BJ (cell line): ENCODE measurements at regions not wholly inside any gene's neighbourhood (a gene's known extent, or its start where the extent isn't known, plus 50 kb on each side); places are given as distances from the start of the nearest gene placed in this dataset.
"Not testable (repeated sequence)": the region's sequence is repeated elsewhere in the genome, so short reads cannot be mapped to it uniquely, and the experiment has no call there.

Experiments
- CTCF ChIA-PET: fragments of 350-600 bp; formaldehyde crosslinking; extraction: SDS; loops from one replicate; lab custom pipeline; 2021; ENCODE audit warnings: antibody characterized with exemption, inconsistent platforms; lab: Yijun Ruan, JAX
- POLR2A ChIA-PET: fragments of 300-600 bp; sonication (Branson Sonifier 250); formaldehyde crosslinking; extraction: SDS; loops from one replicate; lab custom pipeline; 2021; ENCODE audit warnings: antibody characterized with exemption; lab: Charles Lee
- DNase-seq: peaks from one replicate; pipeline ENCODE4 v3.0.0-alpha.2; 2011; ENCODE audit warnings: low read depth
- H3K27me3 ChIP-seq: 2 replicates; pipeline ENCODE4 v1.6.0; 2011; ENCODE audit warnings: low read length; ENCODE audit not compliant: control insufficient read depth, insufficient read depth
- H3K36me3 ChIP-seq: 2 replicates; pipeline ENCODE4 v1.5.1; 2011; ENCODE audit warnings: low read length; ENCODE audit not compliant: control insufficient read depth, insufficient read depth
- H3K4me3 ChIP-seq: 2 replicates; pipeline ENCODE4 v1.5.1; 2011; ENCODE audit warnings: low read depth, mild to moderate bottlenecking, control low read depth, low read length
- TF ChIP-seq, protein P1 (sequence below): IDR thresholded peaks from 2 replicates; pipeline ENCODE4 v1.5.1; 2011; ENCODE audit warnings: low read depth, mild to moderate bottlenecking, control low read depth, inconsistent platforms, low read length, moderate library complexity; ENCODE audit not compliant: insufficient read depth

DNA sequence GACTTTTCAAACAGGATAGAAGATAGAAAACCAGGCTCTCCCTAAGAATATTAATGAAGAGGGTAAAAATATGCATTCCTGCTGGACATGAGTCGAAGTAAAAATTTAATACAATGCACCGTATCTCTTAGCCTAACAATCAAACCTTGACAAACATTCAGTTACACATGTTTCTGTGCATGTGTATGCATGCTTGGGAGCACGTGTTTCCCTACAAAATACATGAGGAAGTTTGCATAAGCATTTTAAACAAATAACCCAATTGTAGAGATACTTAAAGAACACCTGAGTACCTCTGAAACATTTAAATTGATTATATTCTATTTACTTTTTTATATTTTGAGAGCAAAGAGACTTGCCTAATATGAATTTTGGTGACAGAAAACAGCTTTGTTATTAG lies 1763.7 kb upstream of the SEL1L start:
- ChIA-PET POLR2A (no interaction called here), CTCF (no interaction called here)
- no peaks in the 10 kb centered on the region for H3K36me3 ChIP-seq
- H3K27me3 ChIP-seq, result no peaks in the 10 kb centered on the region
- DNase-seq, result no peak
- TF ChIP-seq, protein P1, sequence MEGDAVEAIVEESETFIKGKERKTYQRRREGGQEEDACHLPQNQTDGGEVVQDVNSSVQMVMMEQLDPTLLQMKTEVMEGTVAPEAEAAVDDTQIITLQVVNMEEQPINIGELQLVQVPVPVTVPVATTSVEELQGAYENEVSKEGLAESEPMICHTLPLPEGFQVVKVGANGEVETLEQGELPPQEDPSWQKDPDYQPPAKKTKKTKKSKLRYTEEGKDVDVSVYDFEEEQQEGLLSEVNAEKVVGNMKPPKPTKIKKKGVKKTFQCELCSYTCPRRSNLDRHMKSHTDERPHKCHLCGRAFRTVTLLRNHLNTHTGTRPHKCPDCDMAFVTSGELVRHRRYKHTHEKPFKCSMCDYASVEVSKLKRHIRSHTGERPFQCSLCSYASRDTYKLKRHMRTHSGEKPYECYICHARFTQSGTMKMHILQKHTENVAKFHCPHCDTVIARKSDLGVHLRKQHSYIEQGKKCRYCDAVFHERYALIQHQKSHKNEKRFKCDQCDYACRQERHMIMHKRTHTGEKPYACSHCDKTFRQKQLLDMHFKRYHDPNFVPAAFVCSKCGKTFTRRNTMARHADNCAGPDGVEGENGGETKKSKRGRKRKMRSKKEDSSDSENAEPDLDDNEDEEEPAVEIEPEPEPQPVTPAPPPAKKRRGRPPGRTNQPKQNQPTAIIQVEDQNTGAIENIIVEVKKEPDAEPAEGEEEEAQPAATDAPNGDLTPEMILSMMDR, result no peak
- no peak overlapping the region for H3K4me3 ChIP-seq

DNA sequence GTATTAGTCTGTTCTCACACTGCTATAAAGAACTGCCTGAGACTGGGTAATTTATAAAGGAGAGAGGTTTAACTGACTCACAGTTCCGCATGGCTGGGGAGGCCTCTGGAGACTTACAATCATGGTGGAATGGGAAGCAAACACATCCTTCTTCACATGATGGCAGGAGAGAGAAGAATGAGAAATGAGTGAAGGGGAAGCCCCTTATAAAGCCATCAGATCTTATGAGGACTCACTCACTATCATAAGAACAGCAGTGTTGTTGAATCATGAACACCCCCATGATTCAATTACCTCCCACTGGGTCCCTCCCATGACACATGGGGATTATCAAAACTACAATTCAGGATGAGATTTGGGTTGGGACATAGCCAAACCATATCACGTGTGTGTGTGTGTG lies 1764.4 kb upstream of the SEL1L start:
- H3K36me3 ChIP-seq, DNase-seq, H3K27me3 ChIP-seq, POLR2A ChIA-PET, H3K4me3 ChIP-seq: not testable (repeated sequence)
- CTCF ChIA-PET, result interaction anchor here (3.3 kb wide), 1 partner anchor 165 kb away, joined by 41 read pairs; no protein-coding TSS in a partner anchor

DNA sequence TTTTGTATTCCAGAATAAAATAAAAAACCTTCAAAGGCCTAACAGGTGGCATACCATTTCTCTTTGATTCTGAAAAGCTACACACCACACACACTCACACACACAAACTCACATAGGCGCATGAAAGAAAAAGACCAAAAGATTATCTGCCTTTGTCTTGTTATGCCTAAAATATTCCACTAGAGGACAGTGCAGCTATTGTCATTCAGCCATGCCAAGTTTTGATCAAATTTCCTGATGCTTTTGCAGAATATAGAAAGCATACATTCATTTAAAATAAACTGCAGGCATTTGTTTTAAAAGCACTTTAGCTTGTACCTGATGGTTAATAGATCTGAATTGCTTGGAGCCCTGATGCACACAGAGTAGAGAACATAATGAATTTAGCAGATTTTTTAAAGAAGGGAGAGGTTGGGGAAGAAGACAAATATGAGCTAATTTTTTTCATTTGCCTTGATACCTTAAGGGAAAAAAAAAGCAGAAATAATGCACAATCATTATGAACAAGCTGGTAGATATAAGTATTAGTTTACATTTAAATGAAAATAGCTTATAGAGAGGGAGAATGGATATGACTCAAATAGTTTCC lies 1766.9 kb upstream of the SEL1L start:
- Histone ChIP-seq H3K27me3 (no peaks in the 10 kb centered on the region), H3K4me3 (no peak overlapping the region), H3K36me3 (no peaks in the 10 kb centered on the region)
- DNase-seq, result no peak
- ChIA-PET POLR2A (interaction anchor here (0.6 kb wide), 1 partner anchor 182 kb away, joined by 3 read pairs; no protein-coding TSS in a partner anchor), CTCF (interaction anchor here (0.7 to 3.3 kb wide), 14 partner anchors 9 to 377 kb away, joined by 3 to 41 read pairs (median 5); no protein-coding TSS in a partner anchor)
- TF ChIP-seq, protein P1, result peak; percentile 91

DNA sequence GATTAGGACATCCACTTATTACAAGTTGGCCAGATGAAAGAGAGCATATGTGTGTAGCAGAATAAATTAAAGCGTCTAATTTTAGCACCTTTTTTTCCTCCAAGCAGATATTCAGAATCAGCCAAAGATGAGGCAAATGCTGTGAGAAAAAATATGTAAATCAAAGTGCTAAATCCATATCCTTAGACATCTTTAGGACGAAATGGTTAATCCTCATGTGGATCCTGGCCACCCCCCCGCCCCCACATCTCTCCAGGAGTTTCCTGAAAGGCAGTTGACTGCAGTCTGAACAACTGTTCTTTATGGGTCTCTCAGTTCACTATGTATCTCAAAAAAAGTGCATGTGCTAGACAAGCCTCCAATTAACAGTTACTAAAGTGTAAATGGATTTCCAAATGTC lies 1768.1 kb upstream of the SEL1L start:
- TF ChIP-seq, protein P1, result no peak
- no peak for DNase-seq
- Histone ChIP-seq H3K36me3 (no peaks in the 10 kb centered on the region), H3K4me3 (no peak overlapping the region), H3K27me3 (no peaks in the 10 kb centered on the region)
- ChIA-PET POLR2A (no interaction called here), CTCF (no interaction called here)

DNA sequence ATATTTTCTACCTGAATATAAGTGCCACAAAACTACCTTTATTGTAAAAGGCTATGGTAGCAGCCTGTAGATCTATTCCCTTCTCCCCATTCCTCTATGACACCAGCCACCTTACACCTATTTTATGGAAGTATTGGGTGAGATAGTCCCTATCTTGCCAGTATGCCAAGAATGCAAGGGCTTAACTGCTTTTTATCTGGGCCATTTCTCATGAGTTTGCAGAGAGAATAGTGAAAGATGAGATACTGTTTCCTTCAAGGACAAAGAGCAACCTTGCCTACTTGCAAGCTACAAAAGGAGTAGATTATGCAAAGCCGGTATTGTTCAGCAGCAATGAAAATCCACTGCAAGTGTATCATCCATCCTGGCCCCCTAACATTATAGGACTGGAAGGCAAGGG lies 1775.6 kb upstream of the SEL1L start:
- H3K27me3 ChIP-seq, result no peaks in the 10 kb centered on the region
- POLR2A ChIA-PET, result no interaction called here
- H3K4me3 ChIP-seq, result no peak overlapping the region
- DNase-seq, result no peak
- TF ChIP-seq, protein P1, result no peak
- CTCF ChIA-PET, result no interaction called here
- H3K36me3 ChIP-seq, result no peaks in the 10 kb centered on the region

DNA sequence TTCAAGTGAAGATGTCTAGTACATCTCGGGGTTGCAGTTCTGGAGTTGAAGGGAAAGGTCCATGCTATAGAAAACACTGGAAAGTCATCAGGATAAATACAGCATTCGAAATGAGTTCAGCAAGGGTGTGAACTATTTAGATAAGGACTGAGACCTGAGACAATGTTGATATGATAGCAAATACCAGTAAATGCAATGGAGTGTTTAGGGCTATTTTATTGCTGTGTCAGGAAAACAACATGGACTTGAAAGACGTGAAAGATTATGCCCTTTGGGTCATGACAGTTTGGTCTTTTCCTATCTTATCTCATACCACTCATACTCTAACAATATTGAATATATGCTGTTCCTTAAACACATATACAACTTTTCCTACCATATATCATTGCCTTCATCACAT lies 1776.2 kb upstream of the SEL1L start:
- DNase-seq, result no peak
- ChIA-PET POLR2A (no interaction called here), CTCF (no interaction called here)
- H3K4me3 ChIP-seq, result no peak overlapping the region
- H3K27me3 ChIP-seq, result no peaks in the 10 kb centered on the region
- TF ChIP-seq, protein P1, result no peak
- H3K36me3 ChIP-seq, result no peaks in the 10 kb centered on the region
